Adrenal gland (tissue), 5 donors: ENCODE measurements at regions not wholly inside any gene's neighbourhood (a gene's known extent, or its start where the extent isn't known, plus 50 kb on each side); places are given as distances from the start of the nearest gene placed in this dataset.

Experiments
- POLR2A ChIP-seq, 2 donors: fragments of 450-650 bp; IDR thresholded peaks; one replicate each; pipeline ENCODE4 v1.6.1; 2017; ENCODE audit warnings: antibody characterized with exemption in 2 of 2, mild to moderate bottlenecking in 2 of 2, moderate library complexity in 1 of 2
- TF ChIP-seq, protein P1 (sequence below), 6 experiments: fragments of 450-650 bp in 4 of 6; fragments of 200-600 bp in 2 of 6; sonication (generic) in 1 of 6; IDR thresholded peaks; 1 replicate in 5 of 6; 2 replicates in 1 of 6; pipeline versions ENCODE4 v1.5.1 to v1.8.0; 2016 to 2021; ENCODE audit warnings: antibody characterized with exemption in 6 of 6, mild to moderate bottlenecking in 2 of 6, moderate library complexity in 1 of 6
- donor health status: DM: no; HTN: no; CAD: no.

DNA sequence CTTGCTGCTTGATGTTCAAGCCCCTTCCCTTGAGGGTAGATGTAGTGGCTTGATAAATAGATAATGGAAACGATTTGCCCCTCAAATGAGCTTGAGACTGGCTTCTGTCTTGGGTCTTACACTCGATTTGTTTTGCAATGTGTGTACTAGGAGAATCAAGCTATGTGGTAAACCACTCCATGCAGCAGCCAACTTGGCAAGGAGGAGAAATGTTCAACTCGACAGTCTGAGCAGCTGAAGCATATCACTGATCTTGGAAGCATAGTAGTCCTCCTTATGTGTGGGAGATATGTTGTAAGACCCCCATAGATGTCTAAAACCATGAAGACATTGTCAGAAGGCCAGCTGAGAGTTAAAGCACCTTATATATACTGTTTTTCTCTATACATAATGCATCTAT, 125.3 kb downstream of the CCNG2 start:
- TF ChIP-seq, protein P1, sequence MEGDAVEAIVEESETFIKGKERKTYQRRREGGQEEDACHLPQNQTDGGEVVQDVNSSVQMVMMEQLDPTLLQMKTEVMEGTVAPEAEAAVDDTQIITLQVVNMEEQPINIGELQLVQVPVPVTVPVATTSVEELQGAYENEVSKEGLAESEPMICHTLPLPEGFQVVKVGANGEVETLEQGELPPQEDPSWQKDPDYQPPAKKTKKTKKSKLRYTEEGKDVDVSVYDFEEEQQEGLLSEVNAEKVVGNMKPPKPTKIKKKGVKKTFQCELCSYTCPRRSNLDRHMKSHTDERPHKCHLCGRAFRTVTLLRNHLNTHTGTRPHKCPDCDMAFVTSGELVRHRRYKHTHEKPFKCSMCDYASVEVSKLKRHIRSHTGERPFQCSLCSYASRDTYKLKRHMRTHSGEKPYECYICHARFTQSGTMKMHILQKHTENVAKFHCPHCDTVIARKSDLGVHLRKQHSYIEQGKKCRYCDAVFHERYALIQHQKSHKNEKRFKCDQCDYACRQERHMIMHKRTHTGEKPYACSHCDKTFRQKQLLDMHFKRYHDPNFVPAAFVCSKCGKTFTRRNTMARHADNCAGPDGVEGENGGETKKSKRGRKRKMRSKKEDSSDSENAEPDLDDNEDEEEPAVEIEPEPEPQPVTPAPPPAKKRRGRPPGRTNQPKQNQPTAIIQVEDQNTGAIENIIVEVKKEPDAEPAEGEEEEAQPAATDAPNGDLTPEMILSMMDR (IDR thresholded peaks at IDR 0.05) = no peak
- TF ChIP-seq POLR2A (IDR thresholded peaks at IDR 0.05) = no peak
